Retinal pigment epithelial cell (primary cell): ENCODE measurements at regions not wholly inside any gene's neighbourhood (a gene's known extent, or its start where the extent isn't known, plus 50 kb on each side); places are given as distances from the start of the nearest gene placed in this dataset.

Source experiments
- DNase-seq: peaks from one replicate; pipeline ENCODE4 v3.0.0-alpha.2; 2010; ENCODE audit warnings: low read depth
- H3K4me3 ChIP-seq: 2 replicates; pipeline ENCODE4 v1.5.1; 2011; ENCODE audit warnings: mild to moderate bottlenecking, low read length, control low read depth, moderate library complexity
- TF ChIP-seq, protein P1 (sequence below): conservative IDR thresholded peaks from 2 replicates; pipeline ENCODE4 v1.5.1; 2011; ENCODE audit warnings: low read depth, low read length, control low read depth, inconsistent platforms

DNA sequence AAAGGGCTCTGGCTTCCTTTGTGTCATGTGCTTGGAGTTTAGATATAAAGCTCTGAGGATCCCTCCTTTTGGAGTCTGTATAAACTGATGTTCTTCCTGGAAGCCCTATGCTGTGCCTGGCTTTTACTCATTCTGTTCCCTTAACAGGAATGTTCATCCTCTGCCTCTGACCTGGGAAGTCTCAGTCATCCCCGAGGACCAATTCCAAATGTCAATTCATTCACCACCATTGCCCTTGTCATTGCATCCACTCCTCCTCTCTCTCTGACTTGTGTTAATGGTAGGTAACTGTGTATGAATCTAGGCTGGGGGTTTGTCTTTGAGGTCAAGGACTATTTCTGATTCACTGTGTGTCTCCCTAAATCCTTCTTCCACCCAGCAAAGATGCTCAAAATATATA lies 204.2 kb upstream of the CAMK1G start:
- DNase-seq: no peak
- TF ChIP-seq, protein P1, sequence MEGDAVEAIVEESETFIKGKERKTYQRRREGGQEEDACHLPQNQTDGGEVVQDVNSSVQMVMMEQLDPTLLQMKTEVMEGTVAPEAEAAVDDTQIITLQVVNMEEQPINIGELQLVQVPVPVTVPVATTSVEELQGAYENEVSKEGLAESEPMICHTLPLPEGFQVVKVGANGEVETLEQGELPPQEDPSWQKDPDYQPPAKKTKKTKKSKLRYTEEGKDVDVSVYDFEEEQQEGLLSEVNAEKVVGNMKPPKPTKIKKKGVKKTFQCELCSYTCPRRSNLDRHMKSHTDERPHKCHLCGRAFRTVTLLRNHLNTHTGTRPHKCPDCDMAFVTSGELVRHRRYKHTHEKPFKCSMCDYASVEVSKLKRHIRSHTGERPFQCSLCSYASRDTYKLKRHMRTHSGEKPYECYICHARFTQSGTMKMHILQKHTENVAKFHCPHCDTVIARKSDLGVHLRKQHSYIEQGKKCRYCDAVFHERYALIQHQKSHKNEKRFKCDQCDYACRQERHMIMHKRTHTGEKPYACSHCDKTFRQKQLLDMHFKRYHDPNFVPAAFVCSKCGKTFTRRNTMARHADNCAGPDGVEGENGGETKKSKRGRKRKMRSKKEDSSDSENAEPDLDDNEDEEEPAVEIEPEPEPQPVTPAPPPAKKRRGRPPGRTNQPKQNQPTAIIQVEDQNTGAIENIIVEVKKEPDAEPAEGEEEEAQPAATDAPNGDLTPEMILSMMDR: no peak
- no peak overlapping the region for H3K4me3 ChIP-seq

DNA sequence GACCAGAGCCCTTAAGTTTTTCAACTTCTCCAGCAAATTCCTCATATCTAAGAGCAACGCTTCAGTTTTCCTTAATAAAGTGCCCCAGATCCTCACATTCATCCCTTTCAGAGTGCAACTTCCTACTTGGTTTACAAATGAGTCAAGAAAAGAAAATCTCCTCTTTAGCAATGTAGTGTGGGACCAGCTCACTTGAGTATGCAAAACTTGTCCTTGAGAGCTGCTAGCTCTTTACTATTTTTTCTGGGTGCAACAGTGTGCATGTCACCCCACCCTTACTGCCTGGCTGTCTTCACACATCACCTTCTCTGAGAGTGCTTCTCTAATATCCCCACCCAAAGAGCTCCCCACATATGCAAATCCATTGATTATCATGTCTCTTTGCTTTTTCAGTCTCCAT lies 203.1 kb upstream of the CAMK1G start:
- no peak overlapping the region for H3K4me3 ChIP-seq
- no peak for DNase-seq
- TF ChIP-seq, protein P1: no peak

DNA sequence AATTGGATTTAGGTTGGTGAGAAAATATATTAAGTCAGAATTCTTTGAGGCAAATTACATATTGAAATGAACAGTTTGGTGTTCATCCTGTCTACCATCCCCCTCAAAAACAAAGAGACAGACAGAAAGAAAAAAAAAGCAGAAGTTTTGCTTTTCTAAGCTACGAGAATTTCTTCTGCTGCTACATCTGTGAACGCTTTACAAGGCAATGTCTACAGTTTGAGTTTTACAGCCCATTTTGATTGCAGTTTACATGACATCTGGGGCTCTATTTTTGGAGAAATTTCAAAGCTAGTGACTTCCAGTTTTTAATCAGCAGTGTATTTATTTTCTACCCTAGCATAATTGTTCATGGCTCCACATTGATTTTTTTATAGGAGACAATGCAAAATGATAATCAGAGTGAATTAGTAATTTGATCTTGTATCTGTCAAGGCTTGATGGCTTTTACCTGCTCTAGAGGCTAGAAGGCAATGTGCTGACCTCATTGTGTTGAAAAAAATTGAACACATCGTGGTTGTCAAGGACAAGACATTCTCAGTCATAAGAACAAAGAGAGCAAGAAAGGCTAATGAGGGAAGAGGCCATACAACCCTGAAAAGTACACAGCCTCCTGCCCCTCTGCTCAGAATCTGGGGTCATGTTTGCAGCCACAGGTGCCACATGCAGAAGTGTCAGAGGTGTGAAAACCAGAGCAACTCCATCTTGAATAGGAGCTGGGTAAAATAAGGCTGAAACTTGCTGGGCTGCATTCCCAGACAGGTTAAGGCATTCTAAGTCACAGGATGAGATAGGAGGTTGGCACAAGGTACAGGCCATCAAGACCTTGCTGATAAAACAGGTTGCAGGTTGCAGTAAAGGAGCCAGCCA lies 201.0 kb upstream of the CAMK1G start:
- H3K4me3 ChIP-seq: no peak overlapping the region
- TF ChIP-seq, protein P1: no peak
- no peak for DNase-seq

DNA sequence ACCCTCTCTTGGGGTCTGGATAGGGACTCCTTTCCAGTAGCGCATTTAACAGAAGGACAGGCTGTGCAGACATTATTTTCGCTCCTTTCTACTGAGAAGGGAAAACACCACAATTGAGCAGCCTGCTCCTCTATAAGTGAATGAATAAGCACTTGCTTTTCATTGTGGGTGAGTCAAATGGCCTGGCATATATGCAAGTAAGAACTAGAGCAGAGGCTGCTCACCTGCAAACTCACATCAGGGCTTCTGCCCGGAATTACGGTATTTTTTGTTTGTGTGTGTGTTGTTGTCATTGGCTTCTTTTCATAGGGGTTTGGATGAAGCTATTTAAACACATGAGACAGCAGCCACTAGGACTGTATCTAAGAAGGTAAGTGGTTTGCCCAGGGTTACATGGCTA lies 200.1 kb upstream of the CAMK1G start:
- no peak for DNase-seq
- no peak overlapping the region for H3K4me3 ChIP-seq

DNA sequence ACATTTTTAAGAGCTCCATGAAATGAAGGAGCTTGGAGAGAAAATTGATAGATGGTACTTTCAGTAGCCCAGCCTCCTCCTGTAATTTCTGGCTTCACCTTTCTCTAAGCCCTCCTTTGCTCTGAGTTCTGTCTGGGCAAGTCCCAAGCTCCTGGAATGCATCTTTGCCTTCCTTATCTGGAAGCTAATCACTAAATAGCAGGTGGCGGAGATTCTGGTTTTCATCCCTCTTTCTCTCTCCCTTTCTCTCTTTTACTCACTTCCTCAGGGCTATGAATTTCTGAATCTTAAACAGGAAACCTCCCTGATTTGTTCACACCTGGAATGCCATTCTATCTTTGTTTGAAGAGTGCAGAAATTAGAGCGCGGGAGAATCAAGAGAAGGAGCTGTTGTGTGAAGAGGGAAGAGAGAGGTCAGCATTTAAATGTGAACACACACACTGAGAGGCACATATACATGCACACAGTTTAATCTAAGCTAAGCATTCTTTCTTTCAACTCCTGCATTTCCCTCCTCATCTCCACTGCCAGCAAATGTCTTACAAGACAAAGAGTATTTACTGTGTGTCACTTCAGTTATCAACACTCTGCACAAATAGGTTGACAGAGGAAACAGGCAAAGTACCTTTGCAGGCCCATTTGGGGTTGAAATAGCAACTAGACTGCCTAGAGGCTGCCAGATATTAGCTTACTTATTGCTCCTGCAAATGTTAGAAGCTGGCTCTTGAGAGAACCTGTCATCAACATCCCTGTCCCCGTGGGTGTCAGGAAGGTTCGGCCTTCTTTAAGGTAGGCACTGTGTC lies 199.4 kb upstream of the CAMK1G start:
- TF ChIP-seq, protein P1: no peak
- DNase-seq: no peak
- no peak overlapping the region for H3K4me3 ChIP-seq

More for the DNA sequence above, 200.1 kb upstream of the CAMK1G start:
- TF ChIP-seq, protein P1: no peak

DNA sequence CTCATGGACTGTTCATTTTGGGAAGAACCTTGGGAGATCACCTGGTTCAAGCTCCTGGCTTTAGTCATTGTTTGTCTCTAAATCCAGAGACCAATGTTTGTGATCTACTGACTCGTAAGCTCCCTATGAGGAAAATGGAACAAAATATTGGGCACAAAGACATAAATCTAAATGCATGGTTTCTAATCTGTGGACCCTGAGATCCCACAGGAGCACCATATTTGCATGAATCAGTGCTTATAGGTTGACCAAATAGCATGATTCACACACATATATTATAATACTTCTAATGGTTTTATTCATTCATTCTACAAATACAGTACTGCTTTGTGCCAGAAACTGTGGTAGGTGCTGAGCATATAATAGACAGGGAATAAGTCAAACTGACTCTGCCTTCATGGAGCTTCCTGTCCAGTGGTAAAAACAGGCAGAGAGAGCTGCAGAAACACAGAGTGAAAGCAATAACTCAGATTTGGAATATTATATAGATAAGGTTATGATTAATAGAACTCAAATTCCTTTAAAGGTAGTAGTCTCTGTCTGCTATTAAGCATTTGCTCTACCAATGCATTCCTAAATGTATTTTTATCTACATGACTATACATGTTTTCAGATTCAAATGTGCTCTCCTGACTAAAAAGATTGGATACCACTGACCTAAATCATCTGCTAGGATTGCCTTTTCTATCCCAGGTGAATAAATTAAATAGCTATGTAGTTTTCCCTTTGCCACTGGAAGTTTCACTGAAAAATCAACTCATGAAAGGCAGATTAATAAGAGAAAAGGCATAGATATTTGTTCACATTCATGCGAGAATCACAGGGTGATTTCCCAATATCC lies 198.6 kb upstream of the CAMK1G start:
- TF ChIP-seq, protein P1: no peak
- H3K4me3 ChIP-seq: no peak overlapping the region
- no peak for DNase-seq
